ENCODE measurements at regions not wholly inside any gene's neighbourhood (a gene's known extent, or its start where the extent isn't known, plus 50 kb on each side); places are given as distances from the start of the nearest gene placed in this dataset.

DNA sequence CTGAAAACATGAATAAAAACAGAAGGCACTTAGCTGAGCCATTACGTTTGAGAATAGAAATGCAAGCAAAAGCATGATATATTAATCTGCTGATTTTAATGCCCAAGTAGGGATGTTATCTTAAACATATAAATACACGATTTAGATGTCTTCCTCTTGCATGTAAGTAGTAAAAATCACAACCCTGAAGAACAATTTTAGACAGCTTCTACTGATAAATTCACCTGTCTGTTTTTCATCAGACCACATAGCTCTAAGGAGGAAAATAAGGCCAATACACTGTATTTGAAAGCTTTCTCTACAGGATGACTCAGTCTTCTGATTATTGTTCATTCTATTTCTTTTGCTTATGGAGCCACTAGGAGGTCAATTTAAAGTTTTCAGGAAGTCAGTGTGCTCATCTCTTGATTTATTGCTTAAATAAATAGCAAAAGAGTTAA lies 210.9 kb upstream of the CHRM2 start:
- Histone ChIP-seq H3K27me3 (no peaks in the 10 kb centered on the region), H3K4me1 (no peaks in the 10 kb centered on the region), H3K9me3 (no peaks in the 10 kb centered on the region), H3K27ac (no peak overlapping the region), H3K4me3 (no peak overlapping the region), H3K36me3 (no peaks in the 10 kb centered on the region)
- TF ChIP-seq, protein P1, sequence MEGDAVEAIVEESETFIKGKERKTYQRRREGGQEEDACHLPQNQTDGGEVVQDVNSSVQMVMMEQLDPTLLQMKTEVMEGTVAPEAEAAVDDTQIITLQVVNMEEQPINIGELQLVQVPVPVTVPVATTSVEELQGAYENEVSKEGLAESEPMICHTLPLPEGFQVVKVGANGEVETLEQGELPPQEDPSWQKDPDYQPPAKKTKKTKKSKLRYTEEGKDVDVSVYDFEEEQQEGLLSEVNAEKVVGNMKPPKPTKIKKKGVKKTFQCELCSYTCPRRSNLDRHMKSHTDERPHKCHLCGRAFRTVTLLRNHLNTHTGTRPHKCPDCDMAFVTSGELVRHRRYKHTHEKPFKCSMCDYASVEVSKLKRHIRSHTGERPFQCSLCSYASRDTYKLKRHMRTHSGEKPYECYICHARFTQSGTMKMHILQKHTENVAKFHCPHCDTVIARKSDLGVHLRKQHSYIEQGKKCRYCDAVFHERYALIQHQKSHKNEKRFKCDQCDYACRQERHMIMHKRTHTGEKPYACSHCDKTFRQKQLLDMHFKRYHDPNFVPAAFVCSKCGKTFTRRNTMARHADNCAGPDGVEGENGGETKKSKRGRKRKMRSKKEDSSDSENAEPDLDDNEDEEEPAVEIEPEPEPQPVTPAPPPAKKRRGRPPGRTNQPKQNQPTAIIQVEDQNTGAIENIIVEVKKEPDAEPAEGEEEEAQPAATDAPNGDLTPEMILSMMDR (IDR thresholded peaks at IDR 0.05), result no peak
- TF ChIP-seq POLR2A (IDR thresholded peaks at IDR 0.05), result no peak
- no peak for DNase-seq
- intact Hi-C loops (cut with DNase I), result no loop called here
- whole genome bisulfite sequencing (ENCODE audit: insufficient coverage, low coverage, low lambda C conversion rate, missing lambda C conversion rate), result 15% methylated on average over 2 of the region's 2 CpGs
- ATAC-seq, result no peak

DNA sequence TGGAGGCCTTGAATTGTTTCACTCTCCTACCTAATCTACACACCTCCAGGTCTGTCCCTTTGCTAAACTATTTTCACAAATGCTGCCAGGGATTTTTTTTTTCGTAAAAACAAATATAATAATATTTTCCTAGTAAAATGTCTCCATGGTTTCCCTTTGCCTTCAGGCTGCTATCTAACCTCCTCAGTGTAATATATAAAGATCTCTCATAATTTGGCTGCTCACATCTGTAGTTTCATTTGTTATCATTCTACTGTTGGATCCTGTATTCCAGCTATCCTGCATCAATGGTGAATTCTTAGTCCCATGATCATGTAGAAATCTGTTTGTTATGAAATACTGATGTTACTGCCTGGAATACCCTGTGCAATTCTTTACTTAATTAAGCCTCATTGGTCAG lies 211.9 kb upstream of the CHRM2 start:
- WGBS (ENCODE audit: insufficient coverage, low coverage, low lambda C conversion rate, missing lambda C conversion rate), result 81% methylated on average over 1 of the region's 1 CpG
- Histone ChIP-seq H3K27ac (no peak overlapping the region), H3K4me3 (no peak overlapping the region), H3K27me3 (no peaks in the 10 kb centered on the region), H3K9me3 (no peaks in the 10 kb centered on the region), H3K4me1 (no peaks in the 10 kb centered on the region), H3K36me3 (no peaks in the 10 kb centered on the region)
- TF ChIP-seq, protein P1 (IDR thresholded peaks at IDR 0.05), result no peak
- no peak for TF ChIP-seq POLR2A (IDR thresholded peaks at IDR 0.05)
- DNase-seq, result no peak
- intact Hi-C loops (cut with DNase I), result no loop called here
- no peak for ATAC-seq

DNA sequence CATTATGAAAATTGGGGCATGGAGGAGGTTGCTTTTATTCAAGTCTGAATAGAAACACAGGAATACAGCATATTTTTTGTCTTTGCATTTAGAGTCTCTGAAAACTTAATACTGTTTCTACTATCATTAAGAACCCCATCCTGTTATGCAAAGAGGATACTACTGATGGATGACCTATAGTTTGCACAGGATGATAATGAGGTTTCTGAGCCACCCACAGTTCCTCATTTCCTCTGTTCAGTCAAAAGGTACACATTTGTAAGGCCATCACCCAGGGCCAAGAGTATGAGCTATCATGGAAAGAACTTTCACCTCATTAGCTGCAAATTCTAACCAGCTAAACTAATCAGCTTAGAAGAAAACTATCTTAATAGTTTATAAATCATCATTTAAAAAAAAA lies 213.0 kb upstream of the CHRM2 start:
- Histone ChIP-seq H3K4me3 (no peak overlapping the region), H3K36me3 (no peaks in the 10 kb centered on the region), H3K27ac (no peak overlapping the region), H3K4me1 (no peaks in the 10 kb centered on the region), H3K27me3 (no peaks in the 10 kb centered on the region), H3K9me3 (no peaks in the 10 kb centered on the region)
- DNase-seq (no peak), ATAC-seq (peak in 1 of 4 donors; percentile 31)
- TF ChIP-seq, protein P1 (IDR thresholded peaks at IDR 0.05), result no peak
- no peak for TF ChIP-seq POLR2A (IDR thresholded peaks at IDR 0.05)
- intact Hi-C loops (cut with DNase I), result no loop called here

DNA sequence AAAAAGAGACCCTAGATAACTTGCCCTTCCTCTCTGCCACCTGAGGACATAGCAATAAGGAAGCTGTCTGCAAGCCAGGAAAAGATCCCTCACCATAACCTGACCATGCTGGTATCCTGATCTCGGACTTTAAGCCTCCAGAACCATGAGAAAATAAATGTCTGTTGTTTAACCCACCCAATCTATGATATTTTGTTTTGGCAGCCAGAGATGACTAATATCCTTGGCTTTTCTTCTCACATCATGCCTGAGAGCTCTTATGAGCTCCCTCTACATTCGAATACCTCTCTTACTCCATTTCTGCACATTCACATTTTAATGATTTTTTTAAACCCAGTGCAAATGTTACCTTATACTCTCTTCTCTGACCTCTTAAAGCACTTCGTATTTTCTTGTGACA lies 214.0 kb upstream of the CHRM2 start:
- DNase-seq (no peak), ATAC-seq (no peak)
- Histone ChIP-seq H3K4me1 (no peaks in the 10 kb centered on the region), H3K27ac (no peak overlapping the region), H3K36me3 (no peaks in the 10 kb centered on the region), H3K27me3 (no peaks in the 10 kb centered on the region), H3K9me3 (no peaks in the 10 kb centered on the region), H3K4me3 (no peak overlapping the region)
- TF ChIP-seq, protein P1 (IDR thresholded peaks at IDR 0.05), result no peak
- TF ChIP-seq POLR2A (IDR thresholded peaks at IDR 0.05), result no peak
- intact Hi-C loops (cut with DNase I), result no loop called here
- WGBS (ENCODE audit: insufficient coverage, low coverage, low lambda C conversion rate, missing lambda C conversion rate), result 36% methylated on average over 3 of the region's 3 CpGs
